ENCODE measurements at regions not wholly inside any gene's neighbourhood (a gene's known extent, or its start where the extent isn't known, plus 50 kb on each side); places are given as distances from the start of the nearest gene placed in this dataset.
A peak's percentile ranks its signal among the peaks of the same experiment; 100 is the strongest.

GRCh38 chr7:110090110-110090820, 1000.7 kb upstream of the LRRN3 start:
- Mint-ChIP-seq H3K27ac (no peak overlapping the region), H3K36me3 (no peaks in the 10 kb centered on the region), H3K4me1 (no peaks in the 10 kb centered on the region), H3K9me3 (peaks cover 6% of the 10 kb centered on the region), H3K4me3 (no peak overlapping the region)
- ATAC-seq = no peak
- DNase-seq (ENCODE audit: low spot score in 2 of 2) = no peak

- no peak for ATAC-seq
- Mint-ChIP-seq H3K4me3 (no peak overlapping the region), H3K27ac (no peak overlapping the region), H3K36me3 (no peaks in the 10 kb centered on the region), H3K4me1 (no peaks in the 10 kb centered on the region), H3K9me3 (peaks cover 16% of the 10 kb centered on the region)
- DNase-seq (ENCODE audit: low spot score in 2 of 2) = no peak
Measured at GRCh38 chr7:110095372-110096052, 995.4 kb upstream of the LRRN3 start.

- DNase-seq (ENCODE audit: low spot score in 2 of 2) (no peak), ATAC-seq (no peak)
- no peak overlapping the region for H3K4me3 Mint-ChIP-seq
- no peak overlapping the region for H3K27ac Mint-ChIP-seq
- no peaks in the 10 kb centered on the region for H3K36me3 Mint-ChIP-seq
- H3K9me3 Mint-ChIP-seq = peaks cover 10% of the 10 kb centered on the region
- H3K4me1 Mint-ChIP-seq = no peaks in the 10 kb centered on the region
Measured at GRCh38 chr7:110104243-110104642, 986.7 kb upstream of the LRRN3 start.

GRCh38 chr7:110105307-110105706, 985.6 kb upstream of the LRRN3 start:
- Mint-ChIP-seq H3K4me3 (no peak overlapping the region), H3K36me3 (no peaks in the 10 kb centered on the region), H3K9me3 (peaks cover 10% of the 10 kb centered on the region), H3K27ac (no peak overlapping the region), H3K4me1 (no peaks in the 10 kb centered on the region)
- DNase-seq (ENCODE audit: low spot score in 2 of 2) = no peak
- no peak for ATAC-seq

GRCh38 chr7:110105840-110106239, 985.1 kb upstream of the LRRN3 start:
- Mint-ChIP-seq H3K9me3 (peaks cover 10% of the 10 kb centered on the region), H3K36me3 (no peaks in the 10 kb centered on the region), H3K4me1 (no peaks in the 10 kb centered on the region), H3K27ac (no peak overlapping the region), H3K4me3 (no peak overlapping the region)
- ATAC-seq = no peak
- no peak for DNase-seq (ENCODE audit: low spot score in 2 of 2)

GRCh38 chr7:110119883-110120581, 970.9 kb upstream of the LRRN3 start:
- Mint-ChIP-seq H3K4me1 (no peaks in the 10 kb centered on the region), H3K36me3 (no peaks in the 10 kb centered on the region), H3K9me3 (peaks cover 10% of the 10 kb centered on the region), H3K4me3 (no peak overlapping the region), H3K27ac (no peak overlapping the region)
- DNase-seq (ENCODE audit: low spot score in 2 of 2) (no peak), ATAC-seq (no peak)

- Mint-ChIP-seq H3K4me1 (no peaks in the 10 kb centered on the region), H3K27ac (no peak overlapping the region), H3K4me3 (no peak overlapping the region), H3K36me3 (no peaks in the 10 kb centered on the region), H3K9me3 (no peaks in the 10 kb centered on the region)
- DNase-seq (ENCODE audit: low spot score in 2 of 2) (no peak), ATAC-seq (no peak)
Measured at GRCh38 chr7:110129159-110129558, 961.8 kb upstream of the LRRN3 start.

GRCh38 chr7:110130669-110131068, 960.3 kb upstream of the LRRN3 start:
- no peak for DNase-seq (ENCODE audit: low spot score in 2 of 2)
- H3K9me3 Mint-ChIP-seq = no peaks in the 10 kb centered on the region
- no peaks in the 10 kb centered on the region for H3K36me3 Mint-ChIP-seq
- no peak overlapping the region for H3K27ac Mint-ChIP-seq
- no peak overlapping the region for H3K4me3 Mint-ChIP-seq
- ATAC-seq = no peak
- no peaks in the 10 kb centered on the region for H3K4me1 Mint-ChIP-seq

GRCh38 chr7:110131344-110131743, 959.6 kb upstream of the LRRN3 start:
- no peak overlapping the region for H3K4me3 Mint-ChIP-seq
- H3K4me1 Mint-ChIP-seq = no peaks in the 10 kb centered on the region
- H3K9me3 Mint-ChIP-seq = peaks cover 3% of the 10 kb centered on the region
- H3K36me3 Mint-ChIP-seq = no peaks in the 10 kb centered on the region
- ATAC-seq = no peak
- H3K27ac Mint-ChIP-seq = no peak overlapping the region
- DNase-seq (ENCODE audit: low spot score in 2 of 2) = no peak

- ATAC-seq (no peak), DNase-seq (ENCODE audit: low spot score in 2 of 2) (no peak)
- H3K9me3 Mint-ChIP-seq = peaks cover 7% of the 10 kb centered on the region
- no peak overlapping the region for H3K27ac Mint-ChIP-seq
- no peaks in the 10 kb centered on the region for H3K36me3 Mint-ChIP-seq
- H3K4me1 Mint-ChIP-seq = no peaks in the 10 kb centered on the region
- no peak overlapping the region for H3K4me3 Mint-ChIP-seq
Measured at GRCh38 chr7:110139056-110139455, 951.9 kb upstream of the LRRN3 start.

- no peak for DNase-seq (ENCODE audit: low spot score in 2 of 2)
- H3K4me3 Mint-ChIP-seq = no peak overlapping the region
- H3K36me3 Mint-ChIP-seq = no peaks in the 10 kb centered on the region
- H3K4me1 Mint-ChIP-seq = no peaks in the 10 kb centered on the region
- peaks cover 4% of the 10 kb centered on the region for H3K9me3 Mint-ChIP-seq
- H3K27ac Mint-ChIP-seq = no peak overlapping the region
- ATAC-seq = no peak
Measured at GRCh38 chr7:110142939-110143526, 947.9 kb upstream of the LRRN3 start.

GRCh38 chr7:110144599-110144998, 946.3 kb upstream of the LRRN3 start:
- ATAC-seq = no peak
- Mint-ChIP-seq H3K36me3 (no peaks in the 10 kb centered on the region), H3K4me3 (no peak overlapping the region), H3K9me3 (peaks cover 4% of the 10 kb centered on the region), H3K27ac (no peak overlapping the region), H3K4me1 (no peaks in the 10 kb centered on the region)
- no peak for DNase-seq (ENCODE audit: low spot score in 2 of 2)

- Mint-ChIP-seq H3K9me3 (peaks cover 7% of the 10 kb centered on the region), H3K4me1 (no peaks in the 10 kb centered on the region), H3K36me3 (no peaks in the 10 kb centered on the region), H3K4me3 (no peak overlapping the region), H3K27ac (no peak overlapping the region)
- DNase-seq (ENCODE audit: low spot score in 2 of 2) (no peak), ATAC-seq (peak; percentile 19)
Measured at GRCh38 chr7:110148054-110148453, 942.9 kb upstream of the LRRN3 start.

- peaks cover 12% of the 10 kb centered on the region for H3K9me3 Mint-ChIP-seq
- H3K4me1 Mint-ChIP-seq = no peaks in the 10 kb centered on the region
- DNase-seq (ENCODE audit: low spot score in 2 of 2) = no peak
- H3K36me3 Mint-ChIP-seq = no peaks in the 10 kb centered on the region
- H3K27ac Mint-ChIP-seq = no peak overlapping the region
- no peak for ATAC-seq
- H3K4me3 Mint-ChIP-seq = no peak overlapping the region
Measured at GRCh38 chr7:110153222-110153621, 937.7 kb upstream of the LRRN3 start.

- Mint-ChIP-seq H3K36me3 (no peaks in the 10 kb centered on the region), H3K27ac (no peak overlapping the region), H3K9me3 (peaks cover 8% of the 10 kb centered on the region), H3K4me3 (no peak overlapping the region), H3K4me1 (no peaks in the 10 kb centered on the region)
- DNase-seq (ENCODE audit: low spot score in 2 of 2) = no peak
- no peak for ATAC-seq
Measured at GRCh38 chr7:110156511-110156910, 934.4 kb upstream of the LRRN3 start.
